ENCODE measurements at regions not wholly inside any gene's neighbourhood (a gene's known extent, or its start where the extent isn't known, plus 50 kb on each side); places are given as distances from the start of the nearest gene placed in this dataset.

GRCh38 chr11:11169715-11170351 lies 183.2 kb downstream of the CSNK2A3 start:
- no peak overlapping the region for H3K4me3 ChIP-seq (ENCODE audit: low read depth, low read length)
- no peak for DNase-seq (ENCODE audit: low read depth)
- TF ChIP-seq CTCF (IDR thresholded peaks at IDR 0.05; ENCODE audit: insufficient read depth, low read length), result no peak

- TF ChIP-seq CTCF (IDR thresholded peaks at IDR 0.05; ENCODE audit: insufficient read depth, low read length), result no peak
- no peak overlapping the region for H3K4me3 ChIP-seq (ENCODE audit: low read depth, low read length)
- no peak for DNase-seq (ENCODE audit: low read depth)
These were observed 185.2 kb downstream of the CSNK2A3 start for GRCh38 chr11:11167806-11168205.

- H3K4me3 ChIP-seq (ENCODE audit: low read depth, low read length), result no peak overlapping the region
- no peak for TF ChIP-seq CTCF (IDR thresholded peaks at IDR 0.05; ENCODE audit: insufficient read depth, low read length)
- DNase-seq (ENCODE audit: low read depth), result no peak
These were observed 188.7 kb downstream of the CSNK2A3 start for GRCh38 chr11:11164334-11164690.

- H3K4me3 ChIP-seq (ENCODE audit: low read depth, low read length), result no peak overlapping the region
- DNase-seq (ENCODE audit: low read depth), result no peak
- TF ChIP-seq CTCF (IDR thresholded peaks at IDR 0.05; ENCODE audit: insufficient read depth, low read length), result no peak
These were observed 189.2 kb downstream of the CSNK2A3 start for GRCh38 chr11:11163669-11164333.

- DNase-seq (ENCODE audit: low read depth), result no peak
These were observed 189.8 kb downstream of the CSNK2A3 start for GRCh38 chr11:11163236-11163635.

GRCh38 chr11:11157185-11157584 lies 195.9 kb downstream of the CSNK2A3 start:
- H3K4me3 ChIP-seq (ENCODE audit: low read depth, low read length), result no peak overlapping the region
- DNase-seq (ENCODE audit: low read depth), result peak; percentile 39
- TF ChIP-seq CTCF (IDR thresholded peaks at IDR 0.05; ENCODE audit: insufficient read depth, low read length), result peak; percentile 57

More at GRCh38 chr11:11163236-11163635, 189.8 kb downstream of the CSNK2A3 start:
- TF ChIP-seq CTCF (IDR thresholded peaks at IDR 0.05; ENCODE audit: insufficient read depth, low read length), result peak; percentile 32
- no peak overlapping the region for H3K4me3 ChIP-seq (ENCODE audit: low read depth, low read length)
